GM12873 (cell line): ENCODE measurements at regions not wholly inside any gene's neighbourhood (a gene's known extent, or its start where the extent isn't known, plus 50 kb on each side); places are given as distances from the start of the nearest gene placed in this dataset.

Experiments used
- CTCF ChIP-seq: IDR thresholded peaks from 2 replicates; pipeline ENCODE4 v1.5.1; 2012; ENCODE audit warnings: low read depth, mild to moderate bottlenecking, moderate library complexity, low read length, control low read depth; ENCODE audit not compliant: insufficient read depth; ENCODE audit errors: missing control alignments

- no peak for TF ChIP-seq CTCF
These were observed 115.6 kb downstream of the POU4F1 start for GRCh38 chr13:78487707-78488106.

- TF ChIP-seq CTCF: no peak
These were observed 117.5 kb downstream of the POU4F1 start for GRCh38 chr13:78485803-78486202.

GRCh38 chr13:78478183-78478582 is 125.2 kb downstream of the POU4F1 start:
- TF ChIP-seq CTCF: no peak

- TF ChIP-seq CTCF: no peak
These were observed 126.4 kb downstream of the POU4F1 start for GRCh38 chr13:78476910-78477309.

- no peak for TF ChIP-seq CTCF
These were observed 134.7 kb downstream of the POU4F1 start for GRCh38 chr13:78468621-78469020.

- no peak for TF ChIP-seq CTCF
These were observed 138.1 kb downstream of the POU4F1 start for GRCh38 chr13:78465250-78465649.

GRCh38 chr13:78460176-78460575 is 143.2 kb downstream of the POU4F1 start:
- TF ChIP-seq CTCF: no peak
